ENCODE measurements at regions not wholly inside any gene's neighbourhood (a gene's known extent, or its start where the extent isn't known, plus 50 kb on each side); places are given as distances from the start of the nearest gene placed in this dataset.
"Not testable (repeated sequence)": the region's sequence is repeated elsewhere in the genome, so short reads cannot be mapped to it uniquely, and the experiment has no call there.

- TF ChIP-seq CTCF (IDR thresholded peaks at IDR 0.05 in 2 of 3, conservative IDR thresholded peaks at IDR 0.05 in 1 of 3; ENCODE audit: insufficient read depth in 2 of 3, low read depth in 1 of 3, low read length in 3 of 3); ZFP36 (IDR thresholded peaks at IDR 0.05; ENCODE audit: low read depth, low read length, partially characterized antibody); JUND (IDR thresholded peaks at IDR 0.05; ENCODE audit: borderline replicate concordance, low read depth, low read length); JUND (tag; IDR thresholded peaks at IDR 0.05; ENCODE audit: borderline replicate concordance, low read depth, low read length); MYNN (IDR thresholded peaks at IDR 0.05); MYNN (CRISPR knock-in tag; IDR thresholded peaks at IDR 0.05); CEBPB (tag; IDR thresholded peaks at IDR 0.05): not testable (repeated sequence)
These were observed 144.9 kb downstream of the CDRT15L2 start for GRCh38 chr17:20724391-20724790.
